ENCODE measurements at regions not wholly inside any gene's neighbourhood (a gene's known extent, or its start where the extent isn't known, plus 50 kb on each side); places are given as distances from the start of the nearest gene placed in this dataset.

DNA sequence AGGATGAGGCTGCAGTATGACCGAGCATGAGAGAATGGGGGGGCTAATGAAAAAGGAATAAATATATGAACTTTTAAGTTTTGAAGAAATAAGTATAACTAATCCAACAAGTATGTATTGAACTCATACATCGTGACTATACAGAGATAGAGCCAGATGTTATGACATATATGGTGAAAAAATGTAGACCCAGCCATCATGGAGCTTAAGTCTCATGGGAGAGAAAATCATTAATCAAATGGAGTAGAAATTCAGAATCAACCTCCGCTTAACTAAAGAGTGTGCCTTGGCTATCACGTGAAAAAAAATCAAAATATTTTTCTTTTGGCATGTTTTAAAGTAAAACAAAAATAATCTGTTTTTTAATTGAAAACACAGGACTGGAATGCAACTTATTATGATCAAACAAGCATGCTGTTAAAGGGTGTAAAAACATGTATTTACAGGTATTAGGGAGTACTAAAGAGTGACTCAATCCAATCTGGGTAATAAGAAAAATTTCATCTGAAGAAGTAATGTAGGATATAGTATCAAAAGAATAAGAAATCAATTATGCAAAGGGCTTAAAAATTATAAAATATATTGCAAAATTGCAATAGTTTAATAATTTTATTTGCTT lies 868.5 kb upstream of the NUDT12 start:
- no peaks in the 10 kb centered on the region for H3F3A ChIP-seq (ENCODE audit: insufficient read depth, low read length)
- H3K79me2 ChIP-seq (ENCODE audit: insufficient read depth, low read length): no peaks in the 10 kb centered on the region; the same call in none of the 2 replicates
- TF ChIP-seq EZH2 (IDR thresholded peaks at IDR 0.05; ENCODE audit: borderline replicate concordance, low read length) (no peak), CTCF (IDR thresholded peaks at IDR 0.05; ENCODE audit: low read length) (no peak)

GRCh38 chr5:104429911-104430310 lies 867.3 kb upstream of the NUDT12 start:
- Histone ChIP-seq H3K4me1 (ENCODE audit: insufficient read depth, low read length, severe bottlenecking) (no peaks in the 10 kb centered on the region), H3K36me3 (ENCODE audit: insufficient read depth, low read length) (no peaks in the 10 kb centered on the region), H4K20me1 (ENCODE audit: insufficient read depth, low read length) (no peaks in the 10 kb centered on the region), H2AFZ (ENCODE audit: low read length) (no peak overlapping the region), H3K79me2 (ENCODE audit: insufficient read depth, low read length) (no peaks in the 10 kb centered on the region; the same call in none of the 2 replicates), H3K27me3 (ENCODE audit: insufficient read depth, low read length) (no peaks in the 10 kb centered on the region), H3K4me2 (ENCODE audit: low read length) (no peak overlapping the region), H3K9ac (ENCODE audit: low read length) (no peak overlapping the region), H3K9me3 (ENCODE audit: low read length) (no peaks in the 10 kb centered on the region), H3F3A (ENCODE audit: insufficient read depth, low read length) (no peaks in the 10 kb centered on the region), H3K4me3 (ENCODE audit: low read depth, low read length, poor library complexity, severe bottlenecking) (no peak overlapping the region), H3K9me2 (ENCODE audit: low read depth, low read length) (no peaks in the 10 kb centered on the region), H3K27ac (ENCODE audit: low read depth, low read length, poor library complexity, severe bottlenecking) (no peak overlapping the region)
- no peak for TF ChIP-seq CTCF (IDR thresholded peaks at IDR 0.05; ENCODE audit: low read length)
- TF ChIP-seq EZH2 (IDR thresholded peaks at IDR 0.05; ENCODE audit: borderline replicate concordance, low read length): no peak

More for the DNA sequence above, 868.5 kb upstream of the NUDT12 start:
- Histone ChIP-seq H3K4me1 (ENCODE audit: insufficient read depth, low read length, severe bottlenecking) (no peaks in the 10 kb centered on the region), H4K20me1 (ENCODE audit: insufficient read depth, low read length) (no peaks in the 10 kb centered on the region), H3K36me3 (ENCODE audit: insufficient read depth, low read length) (no peaks in the 10 kb centered on the region), H3K4me3 (ENCODE audit: low read depth, low read length, poor library complexity, severe bottlenecking) (no peak overlapping the region), H3K9ac (ENCODE audit: low read length) (no peak overlapping the region), H3K9me3 (ENCODE audit: low read length) (no peaks in the 10 kb centered on the region), H3K27ac (ENCODE audit: low read depth, low read length, poor library complexity, severe bottlenecking) (no peak overlapping the region), H3K4me2 (ENCODE audit: low read length) (no peak overlapping the region), H3K27me3 (ENCODE audit: insufficient read depth, low read length) (no peaks in the 10 kb centered on the region), H3K9me2 (ENCODE audit: low read depth, low read length) (no peaks in the 10 kb centered on the region), H2AFZ (ENCODE audit: low read length) (no peak overlapping the region)

- H3K9me2 ChIP-seq (ENCODE audit: low read depth, low read length): no peaks in the 10 kb centered on the region
- no peaks in the 10 kb centered on the region for H3K4me1 ChIP-seq (ENCODE audit: insufficient read depth, low read length, severe bottlenecking)
- no peaks in the 10 kb centered on the region for H3K27me3 ChIP-seq (ENCODE audit: insufficient read depth, low read length)
- TF ChIP-seq EZH2 (IDR thresholded peaks at IDR 0.05; ENCODE audit: borderline replicate concordance, low read length): no peak
- TF ChIP-seq CTCF (IDR thresholded peaks at IDR 0.05; ENCODE audit: low read length): no peak
- H3K4me3 ChIP-seq (ENCODE audit: low read depth, low read length, poor library complexity, severe bottlenecking): no peak overlapping the region
- no peaks in the 10 kb centered on the region for H3K9me3 ChIP-seq (ENCODE audit: low read length)
- no peaks in the 10 kb centered on the region for H3F3A ChIP-seq (ENCODE audit: insufficient read depth, low read length)
- H3K27ac ChIP-seq (ENCODE audit: low read depth, low read length, poor library complexity, severe bottlenecking): no peak overlapping the region
- no peaks in the 10 kb centered on the region for H4K20me1 ChIP-seq (ENCODE audit: insufficient read depth, low read length)
- no peaks in the 10 kb centered on the region for H3K36me3 ChIP-seq (ENCODE audit: insufficient read depth, low read length)
- H3K79me2 ChIP-seq (ENCODE audit: insufficient read depth, low read length): no peaks in the 10 kb centered on the region
- no peak overlapping the region for H3K4me2 ChIP-seq (ENCODE audit: low read length)
- no peak overlapping the region for H3K9ac ChIP-seq (ENCODE audit: low read length)
- no peak overlapping the region for H2AFZ ChIP-seq (ENCODE audit: low read length)
Measured at GRCh38 chr5:104421431-104421830, 858.8 kb upstream of the NUDT12 start.
